ENCODE measurements at regions not wholly inside any gene's neighbourhood (a gene's known extent, or its start where the extent isn't known, plus 50 kb on each side); places are given as distances from the start of the nearest gene placed in this dataset.

- no peak for DNase-seq
These were observed 269.8 kb upstream of the PWP1 start for GRCh38 chr12:107415834-107416233.

- DNase-seq, result no peak
These were observed 268.6 kb upstream of the PWP1 start for GRCh38 chr12:107417004-107417403.

- DNase-seq, result no peak
These were observed 266.6 kb upstream of the PWP1 start for GRCh38 chr12:107418981-107419380.

GRCh38 chr12:107423531-107423930 is 262.1 kb upstream of the PWP1 start:
- no peak for DNase-seq

- no peak for DNase-seq
These were observed 256.4 kb upstream of the PWP1 start for GRCh38 chr12:107429006-107429705.

- DNase-seq, result no peak
These were observed 253.7 kb upstream of the PWP1 start for GRCh38 chr12:107431942-107432341.

- DNase-seq, result no peak
These were observed 250.5 kb upstream of the PWP1 start for GRCh38 chr12:107435072-107435471.

- DNase-seq, result no peak
These were observed 250.1 kb upstream of the PWP1 start for GRCh38 chr12:107435520-107435919.

GRCh38 chr12:107436376-107436775 is 249.2 kb upstream of the PWP1 start:
- DNase-seq, result no peak

- no peak for DNase-seq
These were observed 248.8 kb upstream of the PWP1 start for GRCh38 chr12:107436836-107437235.

- DNase-seq, result no peak
These were observed 247.6 kb upstream of the PWP1 start for GRCh38 chr12:107437954-107438353.

- no peak for DNase-seq
These were observed 246.4 kb upstream of the PWP1 start for GRCh38 chr12:107439026-107439738.

GRCh38 chr12:107440606-107441005 is 245.0 kb upstream of the PWP1 start:
- DNase-seq, result no peak

- DNase-seq, result no peak
These were observed 243.8 kb upstream of the PWP1 start for GRCh38 chr12:107441665-107442300.

- DNase-seq, result no peak
These were observed 243.1 kb upstream of the PWP1 start for GRCh38 chr12:107442326-107442987.

- no peak for DNase-seq
These were observed 242.1 kb upstream of the PWP1 start for GRCh38 chr12:107443320-107444090.

- DNase-seq, result no peak
These were observed 240.8 kb upstream of the PWP1 start for GRCh38 chr12:107444771-107445170.

- no peak for DNase-seq
These were observed 239.1 kb upstream of the PWP1 start for GRCh38 chr12:107446476-107446875.

GRCh38 chr12:107447336-107447735 is 238.3 kb upstream of the PWP1 start:
- no peak for DNase-seq

GRCh38 chr12:107448198-107448597 is 237.4 kb upstream of the PWP1 start:
- no peak for DNase-seq

GRCh38 chr12:107449891-107450290 is 235.7 kb upstream of the PWP1 start:
- no peak for DNase-seq

- no peak for DNase-seq
These were observed 235.1 kb upstream of the PWP1 start for GRCh38 chr12:107450541-107450940.

- no peak for DNase-seq
These were observed 234.4 kb upstream of the PWP1 start for GRCh38 chr12:107451246-107451645.
